Activated T-helper 1 cell treated with anti-CD3 and anti-CD28 coated beads, Interleukin-12 subunit alpha, Interleukin-12 subunit beta, Interleukin-2, Interleukin-4 antibody, amounts not matched to agents 30 ng/mL and 10 ng/mL and 1 ng/mL, durations not matched to agents 14 hours and 24 hours and 36 hours (primary cell): ENCODE measurements at regions not wholly inside any gene's neighbourhood (a gene's known extent, or its start where the extent isn't known, plus 50 kb on each side); places are given as distances from the start of the nearest gene placed in this dataset.

Experiments
- DNase-seq: peaks from one replicate; pipeline ENCODE4 v3.0.0; 2021; ENCODE audit warnings: low spot score
- H3K27ac Mint-ChIP-seq: one replicate; pipeline ENCODE4 v1.8.0; 2021; ENCODE audit warnings: mild to moderate bottlenecking, mixed read lengths
- H3K27me3 Mint-ChIP-seq: one replicate; pipeline ENCODE4 v1.8.0; 2022; ENCODE audit warnings: mild to moderate bottlenecking, moderate library complexity, mixed read lengths; ENCODE audit not compliant: insufficient read depth
- H3K36me3 Mint-ChIP-seq: one replicate; pipeline ENCODE4 v1.8.0; 2021; ENCODE audit warnings: low read depth, mixed read lengths
- H3K4me1 Mint-ChIP-seq: one replicate; pipeline ENCODE4 v1.8.0; 2021; ENCODE audit warnings: low read depth, mixed read lengths
- H3K4me3 Mint-ChIP-seq: one replicate; pipeline ENCODE4 v1.8.0; 2021; ENCODE audit warnings: mild to moderate bottlenecking, moderate library complexity, mixed read lengths
- H3K9me3 Mint-ChIP-seq: one replicate; pipeline ENCODE4 v1.8.0; 2021; ENCODE audit warnings: mixed read lengths
- intact Hi-C: fragments of 100-400 bp; cut with micrococcal nuclease; formaldehyde crosslinking; loops from one replicate; pipeline ENCODE4 v1.15.1; 2024

DNA sequence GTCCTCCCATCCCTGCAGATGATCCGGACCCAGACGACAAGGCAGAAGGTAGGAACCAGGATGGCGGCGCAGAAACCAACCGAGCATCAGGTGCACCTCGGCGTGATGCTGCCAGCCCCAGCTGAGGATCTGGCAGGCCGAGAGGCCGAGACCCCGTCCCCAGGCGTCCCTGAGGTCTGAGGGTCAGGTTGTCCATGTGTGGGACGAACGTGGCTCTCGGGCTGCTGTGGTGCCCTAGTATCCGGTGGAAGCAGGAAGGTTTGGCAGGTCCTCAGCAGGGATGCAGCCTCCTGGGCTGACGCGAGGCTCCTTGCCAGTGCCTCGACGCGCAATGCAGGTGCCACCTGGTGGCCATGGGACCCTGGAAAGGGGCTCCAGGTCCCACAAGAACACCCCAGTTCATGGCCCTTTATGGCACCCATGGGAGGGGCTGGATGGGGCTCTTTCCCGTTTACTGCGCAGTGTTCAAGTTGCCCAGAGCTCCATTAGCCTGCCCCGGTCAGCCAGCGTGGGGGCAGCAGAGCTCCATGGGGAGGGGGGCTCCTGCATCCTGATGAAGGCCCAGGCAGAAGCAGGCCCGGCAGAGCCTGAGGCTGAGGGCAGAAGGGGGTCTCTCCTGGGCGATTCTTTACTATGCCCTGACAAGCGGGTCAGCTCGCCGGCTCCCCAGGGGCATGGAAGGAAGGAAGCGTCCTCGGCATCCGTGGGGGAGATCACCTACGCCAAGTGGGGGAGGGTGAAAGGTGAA is 129.9 kb downstream of the CTTN start:
- Mint-ChIP-seq H3K4me1 (no peaks in the 10 kb centered on the region), H3K36me3 (no peaks in the 10 kb centered on the region), H3K9me3 (no peaks in the 10 kb centered on the region), H3K27me3 (peaks cover 1% of the 10 kb centered on the region), H3K27ac (no peak overlapping the region), H3K4me3 (no peak overlapping the region)
- DNase-seq = no peak
- intact Hi-C loops = no loop called here

DNA sequence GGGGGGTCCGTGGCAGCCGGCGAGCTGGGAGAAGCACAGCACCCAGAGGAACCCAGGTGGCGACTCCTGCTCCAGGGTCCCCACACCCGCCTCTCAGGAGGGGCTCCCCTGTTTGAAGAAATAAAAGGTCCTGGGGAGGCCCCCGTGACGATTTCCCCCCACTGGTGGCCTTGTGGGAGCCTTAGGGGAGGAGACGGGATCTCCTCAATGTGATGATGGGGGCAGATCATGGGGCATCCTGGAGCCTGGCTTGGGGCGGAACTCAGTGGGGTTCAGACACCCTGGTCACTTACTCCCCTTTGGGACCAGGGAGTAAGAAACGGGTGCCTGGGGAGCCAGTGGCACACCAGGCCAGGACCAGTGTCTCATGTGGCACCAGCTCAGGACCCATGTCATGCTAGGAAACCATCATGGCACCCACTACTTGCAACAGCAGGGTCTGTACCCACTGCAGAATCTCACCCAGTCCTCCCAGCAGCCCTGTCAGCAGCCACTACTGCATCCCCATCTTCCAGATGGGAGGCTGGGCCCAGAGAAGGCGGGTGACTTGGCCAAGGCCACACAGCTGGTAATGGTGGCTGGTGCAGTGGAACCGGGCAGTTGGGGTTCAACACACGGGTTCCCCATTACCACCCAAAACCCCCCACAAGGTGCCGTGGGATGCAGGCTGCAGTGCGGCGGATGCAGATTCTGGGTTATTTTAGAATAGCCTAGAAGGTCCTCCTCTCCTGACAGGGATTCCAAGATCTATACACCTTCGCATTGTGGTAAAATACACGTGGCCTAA is 130.7 kb downstream of the CTTN start:
- DNase-seq = no peak
- Mint-ChIP-seq H3K4me3 (no peak overlapping the region), H3K27ac (no peak overlapping the region), H3K4me1 (no peaks in the 10 kb centered on the region), H3K9me3 (peaks cover 7% of the 10 kb centered on the region), H3K36me3 (no peaks in the 10 kb centered on the region), H3K27me3 (peaks cover 1% of the 10 kb centered on the region)
- intact Hi-C loops = no loop called here

DNA sequence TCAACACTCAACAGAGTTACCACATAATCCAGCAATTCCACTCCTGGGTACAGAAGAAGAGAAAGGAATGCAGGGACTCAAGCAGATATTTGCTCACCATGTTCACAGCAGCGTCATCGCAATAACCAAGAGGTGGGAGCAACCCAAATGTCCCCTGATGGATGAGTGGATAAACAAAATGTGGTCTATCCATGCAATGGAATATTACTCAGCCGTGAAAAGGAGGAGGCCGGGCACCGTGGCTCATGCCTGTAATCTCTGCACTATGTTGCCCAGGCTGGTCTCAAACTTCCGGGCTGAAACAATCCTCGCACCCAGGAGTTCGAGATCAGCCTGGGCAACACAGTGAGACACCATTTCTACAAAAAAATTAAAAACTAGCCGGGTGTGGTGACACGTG is 131.7 kb downstream of the CTTN start:
- H3K4me1 Mint-ChIP-seq = no peaks in the 10 kb centered on the region
- H3K36me3 Mint-ChIP-seq = no peaks in the 10 kb centered on the region
- peaks cover 15% of the 10 kb centered on the region for H3K9me3 Mint-ChIP-seq
- H3K27ac Mint-ChIP-seq = no peak overlapping the region
- intact Hi-C loops = no loop called here
- H3K27me3 Mint-ChIP-seq = peaks cover 1% of the 10 kb centered on the region
- no peak overlapping the region for H3K4me3 Mint-ChIP-seq
- DNase-seq = no peak

DNA sequence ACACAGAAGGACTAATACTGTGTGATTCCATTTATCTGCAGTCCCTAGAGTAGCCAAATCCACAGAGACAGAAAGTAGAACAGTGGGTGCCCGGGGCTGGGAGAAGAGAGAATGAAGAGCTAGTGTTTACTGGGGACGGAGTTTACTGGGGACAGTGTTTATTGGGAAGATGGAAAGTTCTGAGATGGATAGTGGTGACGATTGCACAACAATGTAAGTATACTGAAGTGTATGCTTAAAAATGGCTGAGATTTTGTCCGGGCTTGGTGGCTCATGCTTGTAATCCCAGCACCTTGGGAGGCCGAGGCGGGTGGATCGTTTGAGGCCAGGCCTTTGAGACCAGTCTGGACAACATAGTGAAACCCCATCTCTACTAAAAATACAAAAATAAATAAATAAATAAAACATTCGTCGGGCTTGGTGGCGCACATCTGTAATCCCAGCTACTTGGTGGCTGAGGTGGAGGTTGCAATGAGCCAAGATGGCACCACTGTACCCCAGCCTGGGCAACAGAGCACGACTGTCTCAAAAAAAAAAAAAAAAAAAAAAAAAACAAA is 132.4 kb downstream of the CTTN start:
- Mint-ChIP-seq H3K27me3 (peaks cover 1% of the 10 kb centered on the region), H3K36me3 (no peaks in the 10 kb centered on the region), H3K4me1 (no peaks in the 10 kb centered on the region), H3K9me3 (peaks cover 19% of the 10 kb centered on the region), H3K4me3 (no peak overlapping the region), H3K27ac (no peak overlapping the region)
- intact Hi-C loops = no loop called here
- DNase-seq = no peak

GRCh38 chr11:70531281-70532065 is 133.1 kb downstream of the CTTN start:
- H3K27me3 Mint-ChIP-seq = peaks cover 1% of the 10 kb centered on the region
- no peaks in the 10 kb centered on the region for H3K36me3 Mint-ChIP-seq
- H3K4me3 Mint-ChIP-seq = no peak overlapping the region
- peaks cover 19% of the 10 kb centered on the region for H3K9me3 Mint-ChIP-seq
- no peak for DNase-seq
- no peaks in the 10 kb centered on the region for H3K4me1 Mint-ChIP-seq
- no peak overlapping the region for H3K27ac Mint-ChIP-seq
- intact Hi-C loops = no loop called here

- H3K4me1 Mint-ChIP-seq = no peaks in the 10 kb centered on the region
Measured at GRCh38 chr11:70532066-70532440, 133.7 kb downstream of the CTTN start.

GRCh38 chr11:70532731-70533130 is 134.4 kb downstream of the CTTN start:
- intact Hi-C loops = no loop called here
- Mint-ChIP-seq H3K9me3 (peaks cover 19% of the 10 kb centered on the region), H3K36me3 (no peaks in the 10 kb centered on the region), H3K4me1 (no peaks in the 10 kb centered on the region), H3K27ac (no peak overlapping the region), H3K4me3 (no peak overlapping the region), H3K27me3 (no peaks in the 10 kb centered on the region)
- no peak for DNase-seq

More at GRCh38 chr11:70532066-70532440, 133.7 kb downstream of the CTTN start:
- H3K27me3 Mint-ChIP-seq = no peaks in the 10 kb centered on the region
- peaks cover 19% of the 10 kb centered on the region for H3K9me3 Mint-ChIP-seq
- no peak for DNase-seq
- no peaks in the 10 kb centered on the region for H3K36me3 Mint-ChIP-seq
- no peak overlapping the region for H3K27ac Mint-ChIP-seq
- H3K4me3 Mint-ChIP-seq = no peak overlapping the region
- intact Hi-C loops = no loop called here

DNA sequence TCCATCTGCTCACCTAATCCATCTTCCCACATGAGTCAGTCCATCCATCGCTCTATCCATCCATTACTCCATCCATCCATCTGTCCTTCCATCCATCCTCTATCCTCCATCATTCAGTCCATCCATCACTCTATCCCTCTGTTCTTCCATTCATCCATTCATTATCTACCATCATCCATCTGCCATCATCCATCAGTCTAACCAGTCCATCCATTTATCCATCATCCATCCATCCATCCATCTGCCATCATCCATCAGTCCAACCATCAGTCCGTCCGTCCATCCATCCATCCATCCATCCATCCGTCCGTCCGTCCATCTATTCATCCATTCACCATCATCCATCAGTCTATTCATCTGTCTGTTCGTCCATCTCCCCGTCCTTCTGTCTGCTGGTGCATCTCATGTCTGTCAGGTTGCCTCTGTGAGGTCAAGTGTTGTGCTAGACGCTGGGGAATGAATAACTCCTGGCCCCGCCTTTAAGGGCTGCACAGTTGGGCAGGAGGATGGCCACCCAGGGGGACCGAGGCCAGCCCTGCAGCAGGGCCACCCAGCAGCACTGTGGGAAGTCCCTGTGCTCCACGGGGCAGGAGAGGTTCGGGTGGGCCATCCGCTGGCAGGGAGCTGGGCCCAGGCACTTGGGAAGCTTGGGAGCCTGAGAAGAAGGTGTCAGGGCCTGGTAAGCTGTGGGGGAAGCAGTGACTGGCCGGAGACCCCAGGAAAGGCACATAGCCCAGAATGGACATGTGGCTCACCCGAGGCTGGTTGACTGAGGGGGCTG is 137.1 kb downstream of the CTTN start:
- Mint-ChIP-seq H3K36me3 (no peaks in the 10 kb centered on the region), H3K4me1 (no peaks in the 10 kb centered on the region), H3K9me3 (peaks cover 19% of the 10 kb centered on the region), H3K27me3 (no peaks in the 10 kb centered on the region), H3K4me3 (no peak overlapping the region), H3K27ac (no peak overlapping the region)
- intact Hi-C loops = no loop called here
- DNase-seq = no peak

- H3K4me1 Mint-ChIP-seq = no peaks in the 10 kb centered on the region
- no peaks in the 10 kb centered on the region for H3K27me3 Mint-ChIP-seq
- no peak overlapping the region for H3K27ac Mint-ChIP-seq
- no peaks in the 10 kb centered on the region for H3K36me3 Mint-ChIP-seq
- no peak overlapping the region for H3K4me3 Mint-ChIP-seq
- H3K9me3 Mint-ChIP-seq = peaks cover 19% of the 10 kb centered on the region
- no peak for DNase-seq
- intact Hi-C loops = no loop called here
Measured at GRCh38 chr11:70536051-70536877, 137.9 kb downstream of the CTTN start.

- no peaks in the 10 kb centered on the region for H3K27me3 Mint-ChIP-seq
- H3K27ac Mint-ChIP-seq = no peak overlapping the region
- intact Hi-C loops = no loop called here
- H3K9me3 Mint-ChIP-seq = peaks cover 19% of the 10 kb centered on the region
- H3K4me3 Mint-ChIP-seq = no peak overlapping the region
- no peaks in the 10 kb centered on the region for H3K36me3 Mint-ChIP-seq
- no peak for DNase-seq
- no peaks in the 10 kb centered on the region for H3K4me1 Mint-ChIP-seq
Measured at GRCh38 chr11:70537576-70538571, 139.5 kb downstream of the CTTN start.
